ENCODE measurements at regions not wholly inside any gene's neighbourhood (a gene's known extent, or its start where the extent isn't known, plus 50 kb on each side); places are given as distances from the start of the nearest gene placed in this dataset.

DNA sequence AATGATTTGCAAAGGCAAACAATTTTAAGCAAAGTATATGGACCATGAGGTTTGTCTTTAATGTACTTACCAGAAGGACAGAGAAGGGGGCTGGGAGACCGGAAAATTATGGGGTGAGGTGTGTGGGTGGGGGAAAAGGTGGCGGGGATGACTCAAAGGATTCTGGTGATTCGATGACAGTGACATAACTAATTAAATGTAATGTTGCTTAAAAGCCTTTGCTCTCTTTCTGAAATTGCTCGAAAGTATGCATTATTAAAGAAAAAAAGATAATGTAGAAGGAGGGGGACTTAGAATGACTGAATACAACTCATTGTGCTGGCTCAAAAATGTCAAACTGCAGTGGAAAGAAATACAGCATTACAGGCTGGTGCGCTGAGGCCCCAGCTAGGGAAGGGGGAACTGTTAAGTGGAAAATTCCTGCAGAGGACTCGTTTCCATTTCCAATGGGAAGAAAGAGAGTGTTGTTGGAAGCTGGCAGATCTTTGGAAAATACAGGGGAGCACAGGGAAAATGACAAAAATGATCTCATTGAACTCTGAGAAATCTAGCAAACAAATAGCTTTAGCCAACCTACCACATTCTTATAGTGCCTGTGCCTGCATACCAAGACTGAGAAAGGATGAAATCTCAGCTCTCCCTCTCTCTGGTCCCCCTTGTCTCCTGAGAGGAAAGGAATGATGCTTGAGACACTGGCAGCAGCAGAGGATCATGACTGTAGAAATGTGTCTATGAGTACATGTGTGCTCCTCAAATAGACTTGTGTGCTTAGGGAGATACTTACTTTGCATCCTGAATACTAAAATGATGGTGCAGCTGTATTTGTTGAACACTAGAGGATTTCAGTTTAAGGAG is 632.4 kb downstream of the NYAP2 start:
- DNase-seq (ENCODE audit: low read depth) = peak; percentile 57

DNA sequence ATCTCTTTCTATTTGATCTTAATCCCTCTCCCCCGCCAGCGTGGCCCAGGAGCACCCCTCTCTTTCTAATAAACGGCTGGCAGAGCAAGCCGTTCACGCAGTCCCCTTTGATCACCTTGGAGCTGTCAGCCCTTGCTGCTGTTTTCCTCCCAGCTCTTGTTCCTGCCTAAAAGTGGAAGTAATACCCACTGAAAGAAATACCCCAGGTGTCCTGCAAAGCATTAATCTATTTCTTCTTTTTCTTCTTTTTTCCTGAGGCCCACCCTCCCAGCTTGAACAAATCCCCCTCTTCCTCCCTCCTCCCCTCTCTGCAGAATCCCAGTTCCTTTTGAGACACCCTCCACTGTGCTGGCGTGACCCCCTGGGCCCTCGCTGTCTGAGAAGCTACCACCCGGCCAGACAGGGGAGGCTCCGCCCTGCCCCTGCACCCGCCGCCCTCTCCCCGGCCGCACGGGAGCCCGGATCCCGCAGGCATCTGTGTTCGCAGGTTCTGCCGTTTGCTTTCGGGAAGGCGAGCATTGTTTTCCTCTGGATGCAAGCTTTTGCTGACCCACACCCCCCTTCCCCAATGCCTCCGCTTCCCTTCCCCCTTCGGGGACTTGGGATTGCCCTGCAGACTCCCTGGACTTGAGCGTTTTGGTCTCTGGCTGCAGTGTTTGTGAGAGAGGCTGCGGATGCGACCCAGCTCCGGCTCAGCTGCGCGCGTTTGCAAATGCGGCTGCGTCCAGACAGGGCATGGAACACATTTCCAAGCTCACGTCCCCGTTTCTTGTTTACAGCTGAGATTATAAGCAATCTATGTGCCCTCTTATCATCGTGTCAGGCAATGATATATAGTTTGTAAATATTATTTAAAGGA is 631.5 kb downstream of the NYAP2 start:
- peak; percentile 68 for DNase-seq (ENCODE audit: low read depth)

DNA sequence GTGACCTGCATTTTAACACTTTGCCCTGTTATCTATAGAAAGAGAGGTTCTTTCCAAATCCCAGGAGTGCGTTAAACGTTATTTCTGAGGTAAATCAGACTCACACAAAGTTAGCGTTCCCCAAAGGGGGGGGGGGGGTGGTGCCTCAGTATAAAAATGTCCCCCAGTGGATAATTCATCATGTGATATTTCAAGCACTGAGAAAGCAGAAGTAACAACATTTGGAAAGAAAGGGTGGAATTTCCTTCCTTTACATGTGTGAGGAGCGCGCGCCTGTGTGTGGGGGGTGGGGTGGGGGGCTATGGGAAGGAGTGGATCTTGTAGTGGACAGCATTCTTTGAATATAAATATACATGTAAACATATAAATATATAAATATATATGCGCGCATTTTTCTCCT is 630.9 kb downstream of the NYAP2 start:
- DNase-seq (ENCODE audit: low read depth) = no peak

DNA sequence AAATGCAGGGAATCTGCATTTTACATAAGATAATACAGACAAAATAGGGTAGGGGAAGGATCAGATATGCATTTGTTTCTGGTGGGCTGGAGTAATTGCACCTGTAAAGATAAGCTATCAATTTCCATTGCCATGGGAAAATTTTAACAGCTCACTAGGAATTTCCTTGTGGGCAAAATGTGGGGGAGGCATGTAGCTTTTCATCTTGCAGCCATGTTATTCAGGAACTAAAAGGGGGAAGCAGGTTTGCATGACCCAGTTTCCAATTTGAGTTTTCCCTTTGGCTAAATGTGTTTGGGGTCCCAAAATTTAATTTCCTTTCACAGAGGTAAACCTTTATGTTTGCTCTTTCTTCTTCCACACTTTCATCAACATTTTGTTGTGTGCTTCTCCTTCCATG is 624.4 kb downstream of the NYAP2 start:
- DNase-seq (ENCODE audit: low read depth) = no peak

DNA sequence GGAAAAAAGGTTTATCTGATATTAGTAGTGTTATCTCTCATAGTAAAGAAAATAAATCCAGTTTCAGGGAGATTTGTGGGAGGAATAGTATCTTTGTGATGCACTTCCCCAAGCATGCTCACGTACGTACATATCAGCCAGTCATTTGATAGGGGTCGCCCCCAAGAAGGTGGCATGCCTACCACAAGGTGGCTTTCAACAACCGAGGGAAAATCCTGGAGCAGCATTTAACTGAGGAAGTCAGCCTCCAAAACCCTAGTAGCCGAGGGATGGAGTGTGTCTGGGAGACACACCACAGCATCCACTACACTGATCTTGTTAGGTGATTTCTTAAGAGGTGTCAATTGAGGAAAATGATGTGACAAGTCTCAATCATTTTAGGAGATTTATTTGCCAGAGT is 623.9 kb downstream of the NYAP2 start:
- no peak for DNase-seq (ENCODE audit: low read depth)

DNA sequence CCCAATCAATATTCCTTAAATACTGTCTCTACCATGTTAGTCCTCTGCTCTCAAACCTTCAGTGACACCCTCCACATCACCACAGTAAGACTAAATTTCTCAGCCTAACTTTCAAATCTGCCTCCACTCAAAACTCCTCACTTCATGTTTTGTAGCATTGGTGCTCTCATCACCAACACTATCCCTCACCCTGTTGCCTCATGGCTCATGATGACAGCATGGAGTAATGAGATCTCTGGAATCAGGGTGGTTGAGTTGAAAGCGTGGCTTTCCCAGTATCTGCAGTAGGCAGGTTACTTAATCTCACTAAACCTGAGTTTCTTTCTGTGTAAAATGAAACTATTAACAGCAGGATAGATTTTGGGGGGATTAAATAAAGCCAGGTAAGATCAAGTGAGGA is 621.4 kb downstream of the NYAP2 start:
- no peak for DNase-seq (ENCODE audit: low read depth)

DNA sequence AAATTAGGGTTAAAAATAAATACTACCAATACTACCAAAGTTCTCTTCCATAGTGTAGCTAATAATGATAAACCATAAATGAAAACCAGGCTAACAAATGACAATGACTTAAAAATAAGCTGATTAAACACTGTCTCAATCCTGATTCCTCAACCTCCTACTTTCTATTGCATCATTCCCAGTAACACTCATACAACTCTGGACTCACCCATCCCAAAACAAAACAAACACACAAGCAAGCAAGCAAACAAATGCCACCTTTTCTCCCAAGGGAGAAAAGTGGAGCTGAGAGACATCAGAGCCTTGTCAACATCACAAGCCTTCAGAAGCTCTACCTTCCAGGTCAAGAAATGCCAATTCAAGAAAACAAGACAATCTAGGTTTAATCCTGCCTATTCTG is 620.7 kb downstream of the NYAP2 start:
- DNase-seq (ENCODE audit: low read depth) = no peak

DNA sequence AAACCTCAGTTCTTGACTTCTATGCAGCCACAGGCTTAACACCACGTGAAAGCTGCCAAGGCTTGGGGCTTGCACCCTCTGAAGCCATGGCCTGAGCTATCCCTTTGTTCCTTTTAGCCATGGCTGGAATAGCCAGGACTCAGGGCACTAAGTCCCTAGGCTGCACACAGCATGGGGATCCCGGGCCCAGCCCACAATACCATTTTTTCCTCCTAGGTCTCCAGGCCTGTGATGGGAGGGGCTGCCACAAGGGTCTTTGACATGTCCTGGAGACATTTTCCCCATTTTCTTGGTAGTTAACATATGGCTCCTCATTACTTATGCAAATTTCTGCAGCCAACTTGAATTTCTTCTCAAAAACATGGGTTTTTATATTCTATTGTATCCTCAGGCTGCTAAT is 619.1 kb downstream of the NYAP2 start:
- no peak for DNase-seq (ENCODE audit: low read depth)

DNA sequence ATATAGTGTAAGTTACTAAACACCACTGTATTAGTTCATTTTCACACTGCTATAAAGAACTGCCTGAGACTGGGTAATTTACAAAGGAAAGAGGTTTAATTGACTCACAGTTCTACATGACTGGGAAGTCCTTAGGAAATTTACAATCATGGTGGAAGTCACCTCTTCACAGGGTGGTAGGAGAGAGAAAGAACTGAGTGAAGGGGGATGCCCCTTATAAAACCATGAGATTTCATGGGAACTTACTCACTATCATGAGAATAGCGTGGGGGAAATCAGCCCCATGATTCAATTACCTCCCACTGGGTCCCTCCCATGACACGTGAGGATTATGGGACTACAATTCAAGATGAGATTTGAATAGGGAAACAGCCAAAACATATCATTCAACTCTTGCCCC is 618.0 kb downstream of the NYAP2 start:
- no peak for DNase-seq (ENCODE audit: low read depth)

DNA sequence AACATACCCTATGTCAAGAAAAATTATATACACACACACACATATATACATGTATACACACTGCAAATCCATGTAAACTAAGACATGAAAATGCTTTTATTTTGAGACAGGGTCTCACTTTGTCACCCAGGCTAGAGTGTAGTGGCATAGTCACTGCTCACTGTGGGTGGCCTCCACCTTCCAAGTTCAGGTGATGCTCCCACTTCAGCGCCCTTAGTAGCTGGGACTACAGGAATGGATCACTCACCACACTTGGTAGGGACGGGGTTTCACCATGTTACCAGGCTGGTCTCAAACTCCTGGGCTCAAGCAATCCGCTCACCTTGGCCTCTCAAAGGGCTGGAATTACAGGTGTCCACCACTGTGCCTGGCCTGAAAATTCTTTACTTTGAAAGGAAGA is 617.6 kb downstream of the NYAP2 start:
- no peak for DNase-seq (ENCODE audit: low read depth)

DNA sequence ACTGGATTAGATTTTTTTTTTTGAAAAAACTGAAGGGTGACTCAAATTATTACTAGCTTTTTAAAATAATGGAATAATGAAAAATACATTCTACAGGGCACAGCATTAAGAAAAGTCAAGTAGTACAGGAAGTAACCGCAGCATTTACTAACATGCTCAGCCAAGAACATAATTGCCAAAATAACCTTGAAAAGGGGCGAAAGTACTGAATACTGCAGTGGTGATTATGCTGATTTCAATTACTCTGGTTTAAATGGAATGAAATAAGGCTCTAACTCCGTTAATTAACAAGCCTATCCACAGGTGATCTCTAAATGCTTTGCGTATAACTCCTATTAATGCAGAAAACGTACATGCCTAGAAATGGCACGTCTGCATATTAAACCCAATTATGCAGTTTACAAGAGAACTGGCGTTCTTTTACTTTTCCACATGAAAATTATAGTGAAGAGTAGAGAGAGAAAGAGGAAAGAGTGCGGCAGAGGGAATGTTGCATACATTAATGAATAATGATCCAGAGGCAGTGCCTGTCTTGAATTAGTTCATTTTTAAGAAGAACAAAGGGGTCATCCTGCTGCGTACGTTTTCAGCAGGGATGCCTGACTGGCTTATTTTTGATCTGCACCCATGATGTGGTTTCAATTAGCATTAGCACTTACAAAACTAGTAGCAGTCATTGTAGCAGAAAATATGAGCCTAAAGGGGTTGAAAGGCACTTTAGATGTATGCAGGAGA is 612.4 kb downstream of the NYAP2 start:
- no peak for DNase-seq (ENCODE audit: low read depth)

DNA sequence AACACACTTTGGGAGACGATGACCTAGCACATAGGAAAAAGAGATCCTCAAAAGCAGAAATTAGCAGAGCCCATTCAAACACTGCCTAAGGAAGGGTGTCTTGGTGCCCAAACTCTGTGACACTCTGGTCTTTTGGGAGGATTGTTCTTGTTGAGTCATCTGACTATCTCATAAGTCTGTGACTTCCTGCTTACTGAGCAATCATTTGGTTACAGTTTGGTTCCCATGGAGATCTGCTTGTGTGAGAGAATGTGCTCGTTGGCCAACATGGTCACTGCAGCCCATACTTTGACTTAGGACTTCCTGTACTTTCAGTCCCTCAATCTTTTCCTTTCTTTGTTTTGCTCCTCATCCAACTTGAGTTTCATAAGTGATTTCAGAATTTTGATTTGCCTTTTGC is 602.9 kb downstream of the NYAP2 start:
- DNase-seq (ENCODE audit: low read depth) = peak; percentile 93

DNA sequence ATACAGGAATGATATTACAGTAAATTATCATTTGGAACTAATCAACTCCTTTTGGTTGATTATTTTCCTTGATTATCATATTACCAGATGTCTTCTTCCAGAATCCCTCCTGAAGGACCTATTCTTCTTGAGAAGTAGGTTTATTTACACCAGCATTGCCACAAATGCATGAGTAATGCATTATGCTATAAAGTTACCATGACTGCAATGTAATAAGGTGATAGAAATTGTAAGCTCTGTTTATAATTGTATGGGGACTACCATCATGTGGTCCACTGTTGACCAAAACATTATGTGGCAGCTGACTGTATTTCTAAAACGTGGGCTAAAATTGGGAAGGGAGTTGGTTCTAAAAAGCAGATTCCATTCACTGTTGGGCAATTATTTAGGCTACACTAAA is 602.2 kb downstream of the NYAP2 start:
- DNase-seq (ENCODE audit: low read depth) = peak; percentile 25

DNA sequence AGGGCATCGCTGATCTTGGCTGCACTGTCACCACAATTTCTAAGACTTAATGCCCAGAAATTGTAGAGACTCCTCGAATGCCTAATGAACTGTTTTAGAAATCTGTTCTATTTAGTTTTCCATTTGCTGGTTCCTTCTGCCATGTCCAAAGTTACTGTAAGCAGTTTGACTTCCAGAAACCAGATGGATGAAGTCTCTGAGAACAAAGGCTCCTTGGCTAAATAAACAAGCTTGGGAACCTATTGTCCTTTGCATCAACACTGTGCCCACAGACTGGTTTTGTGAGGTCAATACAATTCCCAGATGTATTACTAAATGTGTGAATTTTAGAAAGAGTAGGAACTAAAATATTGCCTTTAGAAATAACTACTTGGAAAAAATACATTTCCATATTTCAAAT is 600.2 kb downstream of the NYAP2 start:
- DNase-seq (ENCODE audit: low read depth) = no peak

DNA sequence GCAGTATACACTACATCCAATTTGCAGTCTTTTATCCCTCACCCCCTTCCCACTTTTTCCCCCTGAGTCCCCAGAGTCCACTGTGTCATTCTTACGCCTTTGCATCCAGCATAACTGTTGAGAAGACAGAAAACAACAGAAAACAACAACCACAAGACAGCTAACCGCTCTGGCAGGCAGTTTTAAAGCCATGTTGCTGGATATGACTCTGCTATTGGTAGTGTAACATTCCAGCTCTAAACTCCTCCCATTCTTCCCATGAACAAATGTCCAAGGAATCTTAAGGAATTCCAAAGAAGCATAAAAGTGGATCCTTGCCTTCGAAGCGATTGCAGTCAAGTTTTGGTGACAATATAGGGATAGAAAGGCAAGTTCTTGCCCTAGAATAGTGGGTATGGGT is 599.1 kb downstream of the NYAP2 start:
- peak; percentile 79 for DNase-seq (ENCODE audit: low read depth)

DNA sequence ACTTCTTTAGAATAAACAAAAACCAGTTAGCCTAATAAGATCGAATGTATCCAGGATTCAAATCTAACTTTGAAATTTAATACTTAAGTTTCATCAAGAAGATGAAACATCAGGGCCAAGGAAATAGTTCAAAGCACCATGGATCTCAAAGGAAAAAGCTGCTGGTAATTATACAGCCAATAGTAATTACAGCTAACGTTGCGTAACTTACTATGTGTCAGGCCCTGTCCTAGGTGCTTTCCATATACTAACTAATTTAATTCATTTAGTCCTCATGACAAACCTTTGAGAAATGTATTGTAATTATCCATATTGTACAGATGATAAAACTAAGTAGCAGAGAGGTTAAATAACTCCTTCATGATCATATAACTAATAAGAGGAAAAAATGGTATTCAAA is 598.6 kb downstream of the NYAP2 start:
- DNase-seq (ENCODE audit: low read depth) = no peak

DNA sequence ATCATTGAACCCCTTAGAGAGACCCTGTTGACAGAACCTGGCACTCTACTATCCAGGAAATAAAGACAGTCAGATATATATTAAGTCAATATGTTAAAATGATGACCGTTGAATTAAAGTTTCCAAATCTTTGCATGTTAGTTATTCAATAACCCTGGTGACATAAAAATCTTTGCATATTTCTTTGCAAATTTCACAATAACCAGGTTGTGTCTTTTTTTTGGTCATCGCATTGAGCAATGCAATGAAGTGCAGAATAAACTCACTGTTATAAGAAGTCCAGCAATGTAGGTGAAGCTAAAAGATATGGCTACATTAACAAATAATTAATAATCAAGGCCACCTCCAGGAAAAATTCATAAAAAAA is 596.9 kb downstream of the NYAP2 start:
- DNase-seq (ENCODE audit: low read depth) = no peak

DNA sequence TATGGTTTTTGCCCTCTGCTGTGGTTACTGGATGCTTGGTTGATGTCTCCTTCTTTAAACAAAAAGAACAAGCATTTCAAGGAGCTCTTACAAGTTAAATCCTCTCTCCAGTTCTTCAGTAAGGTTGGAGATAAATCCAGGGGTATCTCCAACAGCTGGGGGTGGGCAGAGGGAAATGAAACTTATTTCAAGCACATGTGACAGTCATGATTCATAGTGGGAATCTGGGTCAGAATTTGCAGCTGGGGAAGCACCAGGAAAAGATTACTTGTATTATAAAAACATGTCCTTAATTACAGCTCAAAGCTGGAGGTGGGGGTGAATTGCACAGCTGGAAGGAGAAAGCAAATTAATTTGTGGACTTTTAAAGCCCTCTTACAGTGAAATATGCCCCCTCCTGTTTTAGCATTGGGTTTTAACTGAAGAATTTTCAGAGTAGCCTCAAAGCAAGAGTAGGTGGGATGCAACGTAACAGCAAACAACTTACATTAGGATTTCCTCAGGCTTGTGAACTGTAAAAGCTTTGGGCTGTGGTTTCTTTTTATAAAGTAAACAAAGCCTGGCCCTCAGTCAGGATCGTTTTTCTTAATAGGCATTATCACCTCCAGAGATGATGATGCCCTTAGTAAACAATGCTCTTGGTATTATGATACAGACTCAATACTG is 596.4 kb downstream of the NYAP2 start:
- peak; percentile 63 for DNase-seq (ENCODE audit: low read depth)

DNA sequence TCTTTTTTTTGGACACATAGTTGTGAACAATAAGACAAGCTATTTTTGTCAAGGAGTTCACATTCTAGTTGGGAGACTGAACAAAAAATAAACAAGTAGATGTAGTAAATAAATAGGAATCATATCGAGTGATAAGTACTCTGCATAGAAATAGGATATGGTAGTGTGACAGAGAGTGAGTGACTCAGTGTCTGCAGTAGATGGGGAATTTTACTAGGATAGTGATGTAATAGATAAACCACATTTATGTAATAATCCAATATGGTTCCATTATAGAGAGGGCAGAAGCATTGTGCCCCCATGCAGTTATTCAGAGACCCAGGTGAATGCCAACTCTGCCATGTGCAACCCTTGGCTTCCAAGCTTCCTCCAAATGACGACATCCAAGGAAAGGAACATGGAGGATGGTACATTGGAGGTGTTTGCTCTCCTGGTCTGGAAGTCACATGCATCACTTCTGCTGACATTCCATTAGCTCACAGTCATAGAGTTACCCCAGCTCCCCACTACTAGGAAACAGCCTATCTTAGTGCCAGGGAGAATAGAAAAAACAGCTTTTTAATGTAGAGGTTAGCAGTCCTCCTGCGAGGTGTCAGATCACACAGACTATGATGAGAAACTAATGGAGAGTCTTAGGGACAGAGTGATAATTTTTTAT is 595.4 kb downstream of the NYAP2 start:
- peak; percentile 55 for DNase-seq (ENCODE audit: low read depth)

DNA sequence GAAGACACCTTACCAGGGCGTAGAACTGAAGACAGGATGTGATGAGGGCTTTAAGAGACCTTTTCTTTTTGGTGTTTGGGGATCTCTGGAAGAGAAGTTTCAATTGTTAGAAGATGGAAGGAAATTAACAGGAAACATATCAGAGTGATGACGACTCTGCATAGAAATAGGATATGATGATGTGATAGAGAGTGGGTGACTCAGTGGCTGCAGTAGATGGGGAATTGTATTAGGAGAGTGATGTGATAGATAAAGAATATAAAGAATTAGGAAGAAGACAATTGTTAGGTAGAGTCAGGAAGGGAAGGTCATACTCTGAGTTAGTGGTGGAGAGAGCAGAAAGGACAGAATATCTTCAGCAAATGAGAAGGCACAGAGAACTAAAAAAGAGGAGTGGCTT is 593.9 kb downstream of the NYAP2 start:
- DNase-seq (ENCODE audit: low read depth) = peak; percentile 59

DNA sequence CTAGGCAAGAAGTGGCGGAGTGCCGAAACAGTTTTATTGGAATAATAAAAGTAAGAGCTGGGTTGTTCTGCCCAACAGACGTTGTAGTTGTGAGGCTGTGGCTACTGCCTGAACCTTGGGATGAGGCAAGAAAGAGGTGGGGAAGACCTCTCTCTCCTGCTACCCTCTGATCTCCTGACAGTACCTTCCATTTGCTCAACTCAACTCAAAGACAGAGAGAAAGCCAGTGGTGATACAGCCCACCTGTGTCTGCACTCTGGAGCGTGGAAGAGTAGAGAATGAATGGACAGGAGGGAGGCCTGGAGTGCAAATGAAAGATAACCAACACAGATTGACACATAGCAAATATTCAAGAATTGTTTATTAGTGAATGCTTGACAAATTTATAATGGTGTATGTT is 590.3 kb downstream of the NYAP2 start:
- DNase-seq (ENCODE audit: low read depth) = no peak

DNA sequence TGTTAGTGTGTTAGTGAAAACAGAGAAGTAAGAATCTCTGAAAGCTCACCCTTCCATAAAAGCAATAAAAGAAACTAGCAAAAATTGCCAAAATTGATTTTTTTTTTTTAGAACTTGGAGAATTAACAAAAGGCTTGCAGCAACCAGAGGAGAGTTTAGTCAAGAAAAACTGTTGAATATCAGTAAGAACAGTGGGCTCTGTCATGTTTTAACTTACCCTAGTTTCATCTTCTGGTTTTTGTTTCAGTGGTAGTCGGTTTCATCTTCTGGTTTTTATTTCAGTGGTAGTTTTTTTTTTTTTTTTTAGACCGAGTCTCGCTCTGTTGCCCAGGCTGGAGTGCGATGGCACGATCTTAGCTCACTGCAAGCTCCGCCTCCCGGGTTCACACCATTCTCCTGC is 580.9 kb downstream of the NYAP2 start:
- DNase-seq (ENCODE audit: low read depth) = no peak
